ENCODE measurements at regions not wholly inside any gene's neighbourhood (a gene's known extent, or its start where the extent isn't known, plus 50 kb on each side); places are given as distances from the start of the nearest gene placed in this dataset.

- no peak for TF ChIP-seq CTCF (conservative IDR thresholded peaks at IDR 0.05 in 1 of 2, IDR thresholded peaks at IDR 0.05 in 1 of 2; ENCODE audit: low read depth in 1 of 2, low read length in 2 of 2)
- no peak for TF ChIP-seq EZH2 (IDR thresholded peaks at IDR 0.05; ENCODE audit: low read length, missing control alignments)
These were observed 155.5 kb downstream of the OXSM start for GRCh38 chr3:25945366-25945765.
